IMR-90 (cell line): ENCODE measurements at regions not wholly inside any gene's neighbourhood (a gene's known extent, or its start where the extent isn't known, plus 50 kb on each side); places are given as distances from the start of the nearest gene placed in this dataset.

Experiments used
- ATAC-seq: fragments of 200-7000 bp; cut with Tn5 transposase; 2 replicates; pipeline ENCODE4 v1.9.1; 2020; ENCODE audit warnings: low read depth, mild to moderate bottlenecking, moderate library complexity
- BruUV-seq: library from RNA; stranded (reverse); fragments of 400-500 nt; replicated peaks from 2 replicates; lab custom pipeline; 2021; lab: Mats Ljungman, UMichigan
- CTCF ChIA-PET: fragments of 300-600 bp; formaldehyde crosslinking; extraction: SDS; loops from one replicate; lab custom pipeline; 2021; ENCODE audit warnings: antibody characterized with exemption; lab: Yijun Ruan, JAX
- POLR2A ChIA-PET: fragments of 300-600 bp; sonication (Branson Sonifier 250); formaldehyde crosslinking; loops from one replicate; lab custom pipeline; 2022; ENCODE audit warnings: antibody characterized with exemption; ENCODE audit not compliant: unreplicated experiment; lab: Charles Lee
- DNase-seq: peaks from one replicate; pipeline ENCODE4 v3.0.0; 2013
- H2AFZ ChIP-seq: replicated peaks from 2 replicates; pipeline ENCODE3; 2013; ENCODE audit warnings: low read length, mild to moderate bottlenecking; ENCODE audit not compliant: poor library complexity
- H2AK5ac ChIP-seq: 2 replicates; pipeline ENCODE4 v1.6.1; 2013; ENCODE audit warnings: low read depth, low read length, inconsistent platforms
- H2AK9ac ChIP-seq: replicated peaks from 2 replicates; pipeline ENCODE3; 2013; ENCODE audit warnings: mild to moderate bottlenecking, low read depth, low read length, moderate library complexity; ENCODE audit not compliant: poor library complexity
- H2BK120ac ChIP-seq: 2 replicates; pipeline ENCODE4 v1.6.1; 2013; ENCODE audit warnings: low read depth, low read length, inconsistent platforms
- H2BK15ac ChIP-seq: 3 replicates; pipeline ENCODE4 v1.6.1; 2013; ENCODE audit warnings: low read depth, low read length, inconsistent platforms
- H2BK20ac ChIP-seq: 2 replicates; pipeline ENCODE4 v1.6.1; 2013; ENCODE audit warnings: low read depth, mild to moderate bottlenecking, inconsistent platforms, low read length, moderate library complexity
- H2BK5ac ChIP-seq: 2 replicates; pipeline ENCODE4 v1.6.1; 2013; ENCODE audit warnings: mild to moderate bottlenecking, low read depth, low read length, inconsistent platforms; ENCODE audit not compliant: poor library complexity, severe bottlenecking
- H3K14ac ChIP-seq: replicated peaks from 2 replicates; pipeline ENCODE4 v1.6.1; 2013; ENCODE audit warnings: low read depth, low read length, inconsistent platforms
- H3K18ac ChIP-seq: 2 replicates; pipeline ENCODE4 v1.6.1; 2013; ENCODE audit warnings: low read depth, low read length, control low read depth
- H3K23ac ChIP-seq: 2 replicates; pipeline ENCODE4 v1.6.1; 2013; ENCODE audit warnings: low read depth, low read length, inconsistent platforms
- H3K27ac ChIP-seq: 2 replicates; pipeline ENCODE4 v1.5.1; 2013; ENCODE audit warnings: mild to moderate bottlenecking, control low read depth, low read length; ENCODE audit not compliant: insufficient read depth
- H3K27me3 ChIP-seq: 2 replicates; pipeline ENCODE4 v1.6.1; 2013; ENCODE audit warnings: low read length; ENCODE audit not compliant: control insufficient read depth, insufficient read depth
- H3K36me3 ChIP-seq: 2 replicates; pipeline ENCODE4 v1.6.1; 2013; ENCODE audit warnings: low read length, mixed read lengths; ENCODE audit not compliant: control insufficient read depth, insufficient read depth
- H3K4ac ChIP-seq: 2 replicates; pipeline ENCODE4 v1.6.1; 2013; ENCODE audit warnings: low read depth, low read length, inconsistent platforms
- H3K4me1 ChIP-seq: 2 replicates; pipeline ENCODE4 v1.6.1; 2013; ENCODE audit warnings: low read length, mixed read lengths; ENCODE audit not compliant: control insufficient read depth, insufficient read depth
- H3K4me2 ChIP-seq: 2 replicates; pipeline ENCODE4 v1.6.1; 2013; ENCODE audit warnings: low read depth, mild to moderate bottlenecking, control low read depth, low read length, moderate library complexity
- H3K4me3 ChIP-seq: 2 replicates; pipeline ENCODE4 v1.5.1; 2013; ENCODE audit warnings: low read depth, mild to moderate bottlenecking, control low read depth, low read length, moderate library complexity; ENCODE audit not compliant: insufficient read depth
- H3K56ac ChIP-seq: 2 replicates; pipeline ENCODE4 v1.6.1; 2013; ENCODE audit warnings: low read length, inconsistent platforms; ENCODE audit not compliant: insufficient read depth; ENCODE audit errors: extremely low read depth
- H3K79me1 ChIP-seq, 2 experiments: 2 replicates each; pipeline ENCODE4 v1.6.1; 2013; ENCODE audit warnings: low read length in 2 of 2, inconsistent platforms in 1 of 2, low read depth in 1 of 2
- H3K9ac ChIP-seq: 2 replicates; pipeline ENCODE4 v1.6.1; 2013; ENCODE audit warnings: low read depth, low read length, control low read depth
- H3K9me1 ChIP-seq: 2 replicates; pipeline ENCODE4 v1.6.1; 2013; ENCODE audit warnings: low read length, inconsistent platforms; ENCODE audit not compliant: insufficient read depth
- H3K9me3 ChIP-seq: 2 replicates; pipeline ENCODE4 v1.6.1; 2013; ENCODE audit warnings: low read length; ENCODE audit not compliant: control insufficient read depth, insufficient read depth
- H4K20me1 ChIP-seq: 2 replicates; pipeline ENCODE4 v1.6.1; 2013; ENCODE audit warnings: low read length, inconsistent platforms; ENCODE audit not compliant: insufficient read depth
- H4K5ac ChIP-seq: 2 replicates; pipeline ENCODE4 v1.6.1; 2013; ENCODE audit warnings: mild to moderate bottlenecking, low read depth, low read length, control low read depth
- H4K8ac ChIP-seq, 2 experiments: 2 replicates each; pipeline ENCODE4 v1.6.1; 2013; ENCODE audit warnings: low read depth in 2 of 2, low read length in 2 of 2, control low read depth in 1 of 2, inconsistent platforms in 1 of 2
- H4K91ac ChIP-seq: 2 replicates; pipeline ENCODE4 v1.6.1; 2013; ENCODE audit warnings: low read depth, low read length, inconsistent platforms; ENCODE audit not compliant: insufficient read depth
- CTCF ChIP-seq: conservative IDR thresholded peaks from 2 replicates; pipeline ENCODE4 v1.5.1; 2012; ENCODE audit warnings: mild to moderate bottlenecking, low read depth, low read length, improper control_type of control experiment
- FOS ChIP-seq: fragments of 150-350 bp; IDR thresholded peaks from 2 replicates; pipeline ENCODE4 v1.6.1; 2016; ENCODE audit warnings: low read depth, low read length
- MAFK ChIP-seq: IDR thresholded peaks from 2 replicates; pipeline ENCODE4 v1.6.1; 2012; ENCODE audit warnings: low read depth, low read length, improper control_type of control experiment
- MXI1 ChIP-seq: IDR thresholded peaks from 2 replicates; pipeline ENCODE4 v1.6.1; 2012; ENCODE audit warnings: low read depth, mild to moderate bottlenecking, low read length, moderate library complexity, borderline replicate concordance
- RCOR1 ChIP-seq: IDR thresholded peaks from 2 replicates; pipeline ENCODE4 v1.6.1; 2012; ENCODE audit warnings: mild to moderate bottlenecking, low read length, improper control_type of control experiment; ENCODE audit not compliant: insufficient replicate concordance
- WGBS, 2 experiments: methylation state at CpG; one replicate each; pipeline versions ENCODE4 v1.1.5 to v1.1.7; 2013; ENCODE audit warnings: missing lambda C conversion rate in 2 of 2; ENCODE audit not compliant: insufficient read length in 1 of 2; ENCODE audit errors: extremely low coverage in 2 of 2; 5-methylcytosine and 5-hydroxymethylcytosine counted together
- dilution Hi-C: fragments of 300-500 bp; cut with HindIII; formaldehyde crosslinking; loops from one replicate; pipeline ENCODE4 v1.14.3; 2018; ENCODE audit warnings: low sequenced_read_pairs; ENCODE audit not compliant: unreplicated experiment
- in situ Hi-C: fragments of 300-500 bp; cut with MboI; formaldehyde crosslinking; loops from 3 replicates; pipeline ENCODE4 v1.14.3; 2019; ENCODE audit warnings: low sequenced_read_pairs, inconsistent platforms, mixed read lengths
- intact Hi-C: fragments of 100-400 bp; cut with micrococcal nuclease; formaldehyde crosslinking; loops from 2 replicates; pipeline ENCODE4 v1.10.0; 2022
- TF ChIP-seq, protein P1 (sequence below): fragments of 150-350 bp; IDR thresholded peaks from 2 replicates; pipeline ENCODE4 v1.6.1; 2017; ENCODE audit warnings: mild to moderate bottlenecking, antibody characterized with exemption, low read length, low read depth

GRCh38 chr6:2516059-2516458 lies 234.7 kb downstream of the MYLK4 start:
- intact Hi-C loops (no loop called here), in situ Hi-C loops (no loop called here), dilution Hi-C loops (no loop called here)
- Histone ChIP-seq H3K79me1 (no peaks in the 10 kb centered on the region), H3K4me1 (no peaks in the 10 kb centered on the region), H3K4me3 (no peak overlapping the region), H3K4me2 (no peak overlapping the region), H4K8ac (no peak overlapping the region), H2BK15ac (no peak overlapping the region), H3K27me3 (peaks cover 11% of the 10 kb centered on the region), H2BK120ac (no peak overlapping the region), H2AK9ac (no peak overlapping the region), H3K9me3 (peaks cover 8% of the 10 kb centered on the region), H3K9me1 (no peaks in the 10 kb centered on the region), H4K91ac (no peak overlapping the region), H3K18ac (no peak overlapping the region), H4K20me1 (no peaks in the 10 kb centered on the region), H4K5ac (no peak overlapping the region), H2BK20ac (no peak overlapping the region), H3K23ac (no peak overlapping the region), H2BK5ac (no peak overlapping the region), H3K56ac (no peak overlapping the region), H2AFZ (no peak overlapping the region), H3K27ac (no peak overlapping the region), H3K14ac (no peak overlapping the region), H2AK5ac (no peak overlapping the region), H3K36me3 (no peaks in the 10 kb centered on the region), H3K9ac (no peak overlapping the region), H3K4ac (no peak overlapping the region)
- no TSS peak for BruUV-seq
- 100% methylated on average over 3 of the region's 6 CpGs; no CpG with 5 or more reads in 1 of the 2 experiments for WGBS, 2 experiments
- TF ChIP-seq, protein P1, sequence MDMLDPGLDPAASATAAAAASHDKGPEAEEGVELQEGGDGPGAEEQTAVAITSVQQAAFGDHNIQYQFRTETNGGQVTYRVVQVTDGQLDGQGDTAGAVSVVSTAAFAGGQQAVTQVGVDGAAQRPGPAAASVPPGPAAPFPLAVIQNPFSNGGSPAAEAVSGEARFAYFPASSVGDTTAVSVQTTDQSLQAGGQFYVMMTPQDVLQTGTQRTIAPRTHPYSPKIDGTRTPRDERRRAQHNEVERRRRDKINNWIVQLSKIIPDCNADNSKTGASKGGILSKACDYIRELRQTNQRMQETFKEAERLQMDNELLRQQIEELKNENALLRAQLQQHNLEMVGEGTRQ = no peak
- TF ChIP-seq CTCF (no peak), MAFK (peak; percentile 79), FOS (no peak), MXI1 (no peak), RCOR1 (no peak)
- ChIA-PET CTCF (no interaction called here), POLR2A (no interaction called here)
- DNase-seq (no peak), ATAC-seq (no peak)
